Peyer's patch (tissue), 4 donors: ENCODE measurements at regions not wholly inside any gene's neighbourhood (a gene's known extent, or its start where the extent isn't known, plus 50 kb on each side); places are given as distances from the start of the nearest gene placed in this dataset.

Experiments
- DNase-seq, 3 donors: peaks; one replicate each; pipeline ENCODE4 v3.0.0-alpha.2; 2017 to 2019
- H3K27ac ChIP-seq, 4 donors: fragments of 200-600 bp; sonication (generic); one replicate each; pipeline ENCODE4 v1.5.1; 2016 to 2019
- H3K27me3 ChIP-seq, 2 donors: fragments of 200-600 bp; sonication (generic); one replicate each; pipeline ENCODE4 v1.5.1; 2019
- H3K36me3 ChIP-seq, 3 donors: fragments of 200-600 bp; sonication (generic); one replicate each; pipeline ENCODE4 v1.5.1; 2016 to 2019
- H3K4me1 ChIP-seq, 4 donors: fragments of 200-600 bp; sonication (generic); one replicate each; pipeline ENCODE4 v1.5.1; 2016 to 2019
- H3K4me3 ChIP-seq, 4 donors: fragments of 200-600 bp; sonication (generic); 1 replicate in 3 of 4; 2 replicates in 1 of 4; pipeline ENCODE4 v1.5.1; 2016 to 2019; ENCODE audit warnings: mild to moderate bottlenecking in 1 of 4
- H3K9me3 ChIP-seq, 4 donors: fragments of 200-600 bp; sonication (generic); one replicate each; pipeline ENCODE4 v1.5.1; 2016 to 2019; ENCODE audit warnings: mild to moderate bottlenecking in 1 of 4
- CTCF ChIP-seq, 6 experiments: fragments of 450-650 bp in 4 of 6; fragments of 200-600 bp in 2 of 6; sonication (generic) in 1 of 6; IDR thresholded peaks; one replicate each; pipeline ENCODE4 v1.5.1; 2017 to 2019; ENCODE audit warnings: antibody characterized with exemption in 6 of 6, mild to moderate bottlenecking in 3 of 6, moderate library complexity in 1 of 6
- POLR2A ChIP-seq, 2 donors: fragments of 450-650 bp; IDR thresholded peaks; one replicate each; pipeline ENCODE4 v1.5.1; 2017; ENCODE audit warnings: antibody characterized with exemption in 2 of 2, mild to moderate bottlenecking in 2 of 2, moderate library complexity in 2 of 2

GRCh38 chr5:39986614-39987013, 561.8 kb upstream of the DAB2 start:
- no peaks in the 10 kb centered on the region for H3K4me1 ChIP-seq
- TF ChIP-seq POLR2A (IDR thresholded peaks at IDR 0.05) (no peak), CTCF (IDR thresholded peaks at IDR 0.05) (peak in 1 of 6 experiments; percentile 14)
- H3K4me3 ChIP-seq, result no peak overlapping the region
- DNase-seq, result no peak
- no peaks in the 10 kb centered on the region for H3K36me3 ChIP-seq
- no peak overlapping the region for H3K27ac ChIP-seq
- no peaks in the 10 kb centered on the region for H3K9me3 ChIP-seq
- H3K27me3 ChIP-seq, result no peaks in the 10 kb centered on the region

GRCh38 chr5:39980056-39980455, 555.3 kb upstream of the DAB2 start:
- TF ChIP-seq CTCF (IDR thresholded peaks at IDR 0.05), result no peak
- TF ChIP-seq POLR2A (IDR thresholded peaks at IDR 0.05), result no peak

DNA sequence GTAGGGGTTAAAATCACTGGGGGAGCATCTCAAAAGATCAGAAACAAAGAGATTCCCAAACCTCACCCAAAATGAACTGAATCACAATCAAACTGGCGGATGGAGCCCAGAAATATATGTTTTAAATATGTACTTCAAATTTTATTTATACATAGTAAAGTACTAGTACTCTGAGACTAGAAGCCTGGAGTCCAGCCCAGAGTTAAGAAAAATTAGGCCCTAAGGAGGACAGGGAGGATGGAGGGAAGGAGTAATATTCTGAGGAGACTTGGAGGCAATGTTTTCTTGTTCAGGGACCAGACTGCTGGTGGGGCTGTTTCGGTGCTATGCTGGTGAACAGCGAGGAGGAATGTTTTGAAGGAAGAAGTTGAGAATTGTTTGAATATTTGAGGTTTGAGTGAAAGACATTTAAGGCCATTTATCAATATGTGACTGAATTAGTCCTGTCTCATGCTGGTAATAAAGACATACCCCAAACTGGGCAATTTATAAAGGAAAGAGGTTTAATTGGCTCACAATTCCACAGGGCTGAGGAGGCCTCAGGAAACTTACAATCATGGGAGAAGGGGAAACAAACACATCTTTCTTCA, 552.4 kb upstream of the DAB2 start:
- Histone ChIP-seq H3K4me1 (no peaks in the 10 kb centered on the region), H3K27ac (no peak overlapping the region), H3K27me3 (no peaks in the 10 kb centered on the region), H3K4me3 (no peak overlapping the region), H3K36me3 (no peaks in the 10 kb centered on the region), H3K9me3 (no peaks in the 10 kb centered on the region)
- no peak for DNase-seq
- no peak for TF ChIP-seq POLR2A (IDR thresholded peaks at IDR 0.05)
- no peak for TF ChIP-seq CTCF (IDR thresholded peaks at IDR 0.05)

More at GRCh38 chr5:39980056-39980455, 555.3 kb upstream of the DAB2 start:
- Histone ChIP-seq H3K4me1 (no peaks in the 10 kb centered on the region), H3K9me3 (no peaks in the 10 kb centered on the region), H3K27ac (no peak overlapping the region), H3K36me3 (no peaks in the 10 kb centered on the region), H3K4me3 (no peak overlapping the region), H3K27me3 (no peaks in the 10 kb centered on the region)
- DNase-seq, result no peak

GRCh38 chr5:39970117-39970798, 545.5 kb upstream of the DAB2 start:
- no peaks in the 10 kb centered on the region for H3K9me3 ChIP-seq
- H3K27ac ChIP-seq, result no peak overlapping the region

GRCh38 chr5:39968381-39968780, 543.6 kb upstream of the DAB2 start:
- Histone ChIP-seq H3K27ac (no peak overlapping the region), H3K4me1 (no peaks in the 10 kb centered on the region), H3K36me3 (no peaks in the 10 kb centered on the region), H3K4me3 (no peak overlapping the region), H3K9me3 (no peaks in the 10 kb centered on the region), H3K27me3 (no peaks in the 10 kb centered on the region)
- DNase-seq, result no peak
- TF ChIP-seq CTCF (IDR thresholded peaks at IDR 0.05) (no peak), POLR2A (IDR thresholded peaks at IDR 0.05) (no peak)

More at GRCh38 chr5:39970117-39970798, 545.5 kb upstream of the DAB2 start:
- no peak for DNase-seq
- H3K4me1 ChIP-seq, result no peaks in the 10 kb centered on the region
- H3K36me3 ChIP-seq, result no peaks in the 10 kb centered on the region
- H3K27me3 ChIP-seq, result no peaks in the 10 kb centered on the region
- no peak overlapping the region for H3K4me3 ChIP-seq
- TF ChIP-seq CTCF (IDR thresholded peaks at IDR 0.05) (no peak), POLR2A (IDR thresholded peaks at IDR 0.05) (no peak)
